ENCODE measurements at regions not wholly inside any gene's neighbourhood (a gene's known extent, or its start where the extent isn't known, plus 50 kb on each side); places are given as distances from the start of the nearest gene placed in this dataset.

DNA sequence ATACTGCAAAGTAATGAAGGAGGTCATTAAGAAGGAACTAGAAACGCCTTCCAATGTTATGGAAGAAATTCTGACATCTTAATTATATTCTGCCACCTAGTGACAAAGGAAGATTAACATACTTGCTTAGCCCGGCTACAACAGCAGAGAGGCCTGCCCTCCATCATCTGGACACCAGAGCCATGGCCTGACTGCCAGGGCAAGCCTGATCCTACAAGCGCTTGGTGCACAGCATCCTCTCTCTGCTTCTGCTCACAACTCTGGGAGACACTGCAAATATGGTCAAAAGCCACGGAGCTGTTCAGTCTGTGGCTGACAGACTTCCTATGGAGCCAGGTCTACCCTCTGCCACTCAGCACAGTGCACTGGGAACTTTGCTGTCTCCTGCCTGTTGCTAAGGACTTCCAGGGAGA lies 87.3 kb upstream of the SLC44A1 start:
- TF ChIP-seq, protein P1, sequence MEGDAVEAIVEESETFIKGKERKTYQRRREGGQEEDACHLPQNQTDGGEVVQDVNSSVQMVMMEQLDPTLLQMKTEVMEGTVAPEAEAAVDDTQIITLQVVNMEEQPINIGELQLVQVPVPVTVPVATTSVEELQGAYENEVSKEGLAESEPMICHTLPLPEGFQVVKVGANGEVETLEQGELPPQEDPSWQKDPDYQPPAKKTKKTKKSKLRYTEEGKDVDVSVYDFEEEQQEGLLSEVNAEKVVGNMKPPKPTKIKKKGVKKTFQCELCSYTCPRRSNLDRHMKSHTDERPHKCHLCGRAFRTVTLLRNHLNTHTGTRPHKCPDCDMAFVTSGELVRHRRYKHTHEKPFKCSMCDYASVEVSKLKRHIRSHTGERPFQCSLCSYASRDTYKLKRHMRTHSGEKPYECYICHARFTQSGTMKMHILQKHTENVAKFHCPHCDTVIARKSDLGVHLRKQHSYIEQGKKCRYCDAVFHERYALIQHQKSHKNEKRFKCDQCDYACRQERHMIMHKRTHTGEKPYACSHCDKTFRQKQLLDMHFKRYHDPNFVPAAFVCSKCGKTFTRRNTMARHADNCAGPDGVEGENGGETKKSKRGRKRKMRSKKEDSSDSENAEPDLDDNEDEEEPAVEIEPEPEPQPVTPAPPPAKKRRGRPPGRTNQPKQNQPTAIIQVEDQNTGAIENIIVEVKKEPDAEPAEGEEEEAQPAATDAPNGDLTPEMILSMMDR (IDR thresholded peaks at IDR 0.05; ENCODE audit: low read depth, low read length) = peak; percentile 74
- TF ChIP-seq EZH2phosphoT487 (IDR thresholded peaks at IDR 0.05; ENCODE audit: low read depth) = no peak
